Right lobe of liver (tissue), 6 donors: ENCODE measurements at regions not wholly inside any gene's neighbourhood (a gene's known extent, or its start where the extent isn't known, plus 50 kb on each side); places are given as distances from the start of the nearest gene placed in this dataset.

Source experiments
- ATAC-seq, 4 donors: fragments of 200-7000 bp; cut with Tn5 transposase; one replicate each; pipeline ENCODE4 v1.9.1; 2020; ENCODE audit warnings: mild to moderate bottlenecking in 4 of 4, moderate library complexity in 4 of 4
- DNase-seq, 3 donors: peaks; one replicate each; pipeline ENCODE4 v3.0.0-alpha.2; 2020
- H3K27ac ChIP-seq, 3 donors: fragments of 200-600 bp; one replicate each; pipeline ENCODE4 v1.8.0; 2022
- H3K27me3 ChIP-seq, 2 donors: fragments of 200-600 bp; one replicate each; pipeline ENCODE4 v1.8.0; 2022
- H3K36me3 ChIP-seq, 4 donors: fragments of 200-600 bp; sonication (generic) in 1 of 4; one replicate each; pipeline versions ENCODE4 v1.5.1 to v1.8.0; 2017 to 2022; ENCODE audit warnings: control low read depth in 1 of 4
- H3K4me1 ChIP-seq, 4 donors: fragments of 200-600 bp; sonication (generic) in 1 of 4; one replicate each; pipeline versions ENCODE4 v1.5.1 to v1.8.0; 2017 to 2022; ENCODE audit warnings: control low read depth in 1 of 4
- H3K4me3 ChIP-seq, 3 donors: fragments of 200-600 bp; one replicate each; pipeline ENCODE4 v1.8.0; 2022
- H3K9me3 ChIP-seq, 4 donors: fragments of 200-600 bp; sonication (generic) in 1 of 4; one replicate each; pipeline versions ENCODE4 v1.5.1 to v1.8.0; 2017 to 2022; ENCODE audit warnings: control low read depth in 1 of 4
- CTCF ChIP-seq, 4 donors: fragments of 200-600 bp in 3 of 4; fragments of 450-650 bp in 1 of 4; IDR thresholded peaks; one replicate each; pipeline versions ENCODE4 v1.5.1 to v1.8.0; 2016 to 2022; ENCODE audit warnings: antibody characterized with exemption in 4 of 4, mild to moderate bottlenecking in 2 of 4
- POLR2A ChIP-seq: fragments of 450-650 bp; IDR thresholded peaks from one replicate; pipeline ENCODE4 v1.6.1; 2017; ENCODE audit warnings: antibody characterized with exemption, mild to moderate bottlenecking
- WGBS: methylation state at CpG from one replicate; pipeline ENCODE4 v1.1.6; 2018; ENCODE audit warnings: low coverage, low lambda C conversion rate; ENCODE audit not compliant: insufficient coverage; ENCODE audit errors: missing lambda C conversion rate; 5-methylcytosine and 5-hydroxymethylcytosine counted together
- intact Hi-C, 2 donors: fragments of 100-400 bp; cut with DNase I; formaldehyde crosslinking; loops; one replicate each; pipeline versions ENCODE4 v1.11.2 to v1.14.1; 2022
- donor health status: DM: no; HTN: yes; CAD: no.
- donor health status: DM: no; HTN: no; CAD: no.
- donor health status: DM: no; HTN: no; CAD: no.
- donor health status: DM: no; HTN: yes; CAD: no.
- donor health status: DM: no; HTN: yes; CAD: no.

- ATAC-seq (no peak), DNase-seq (no peak)
- no peaks in the 10 kb centered on the region for H3K36me3 ChIP-seq
- no peaks in the 10 kb centered on the region for H3K27me3 ChIP-seq
- no peak overlapping the region for H3K27ac ChIP-seq
- H3K4me3 ChIP-seq = no peak overlapping the region
- no peak for TF ChIP-seq CTCF (IDR thresholded peaks at IDR 0.05)
- TF ChIP-seq POLR2A = no peak
- H3K4me1 ChIP-seq = no peaks in the 10 kb centered on the region
- WGBS = 57% methylated on average over 1 of the region's 1 CpG
- no peaks in the 10 kb centered on the region for H3K9me3 ChIP-seq
- intact Hi-C loops = no loop called here
Measured at GRCh38 chr11:45436966-45437365, 150.8 kb upstream of the SYT13 start.

- Histone ChIP-seq H3K4me1 (no peaks in the 10 kb centered on the region), H3K27me3 (no peaks in the 10 kb centered on the region), H3K4me3 (no peak overlapping the region), H3K36me3 (no peaks in the 10 kb centered on the region), H3K9me3 (no peaks in the 10 kb centered on the region), H3K27ac (no peak overlapping the region)
- intact Hi-C loops = no loop called here
- 7% methylated on average over 1 of the region's 2 CpGs for WGBS
- TF ChIP-seq CTCF (IDR thresholded peaks at IDR 0.05) (no peak), POLR2A (no peak)
- DNase-seq (no peak), ATAC-seq (no peak)
Measured at GRCh38 chr11:45436118-45436517, 150.0 kb upstream of the SYT13 start.

- WGBS = 30% methylated on average over 2 of the region's 3 CpGs
- H3K4me1 ChIP-seq = no peaks in the 10 kb centered on the region
- no peak overlapping the region for H3K4me3 ChIP-seq
- no peaks in the 10 kb centered on the region for H3K36me3 ChIP-seq
- intact Hi-C loops = no loop called here
- no peak for DNase-seq
- TF ChIP-seq CTCF (IDR thresholded peaks at IDR 0.05) (no peak), POLR2A (no peak)
- no peak overlapping the region for H3K27ac ChIP-seq
- no peak for ATAC-seq
- H3K9me3 ChIP-seq = no peaks in the 10 kb centered on the region
- H3K27me3 ChIP-seq = no peaks in the 10 kb centered on the region
Measured at GRCh38 chr11:45435706-45436105, 149.6 kb upstream of the SYT13 start.

GRCh38 chr11:45432910-45433309 lies 146.8 kb upstream of the SYT13 start:
- Histone ChIP-seq H3K4me1 (no peaks in the 10 kb centered on the region), H3K27me3 (no peaks in the 10 kb centered on the region), H3K36me3 (no peaks in the 10 kb centered on the region), H3K4me3 (no peak overlapping the region), H3K9me3 (no peaks in the 10 kb centered on the region), H3K27ac (no peak overlapping the region)
- intact Hi-C loops = no loop called here
- DNase-seq (no peak), ATAC-seq (no peak)
- TF ChIP-seq CTCF (IDR thresholded peaks at IDR 0.05) (no peak), POLR2A (no peak)
- WGBS = 82% methylated on average over 6 of the region's 6 CpGs

- no peak for TF ChIP-seq CTCF (IDR thresholded peaks at IDR 0.05)
- Histone ChIP-seq H3K4me1 (no peaks in the 10 kb centered on the region), H3K27me3 (no peaks in the 10 kb centered on the region), H3K4me3 (no peak overlapping the region), H3K9me3 (no peaks in the 10 kb centered on the region), H3K36me3 (no peaks in the 10 kb centered on the region), H3K27ac (no peak overlapping the region)
- intact Hi-C loops = no loop called here
- DNase-seq (no peak), ATAC-seq (no peak)
- WGBS = 47% methylated on average over 3 of the region's 3 CpGs
Measured at GRCh38 chr11:45432100-45432499, 146.0 kb upstream of the SYT13 start.
